ENCODE measurements at regions not wholly inside any gene's neighbourhood (a gene's known extent, or its start where the extent isn't known, plus 50 kb on each side); places are given as distances from the start of the nearest gene placed in this dataset.

- no peaks in the 10 kb centered on the region for H3K27me3 ChIP-seq (ENCODE audit: control insufficient read depth in 5 of 5, insufficient read depth in 4 of 5, low read length in 5 of 5)
- H3K9me3 ChIP-seq (ENCODE audit: control insufficient read depth in 5 of 5, low read length in 5 of 5): no peaks in the 10 kb centered on the region
- no peak overlapping the region for H3K27ac ChIP-seq (ENCODE audit: low read depth, low read length)
- no peak overlapping the region for H3K4me3 ChIP-seq (ENCODE audit: low read depth in 1 of 5, low read length in 5 of 5)
- no peak overlapping the region for H3K9ac ChIP-seq (ENCODE audit: low read length in 5 of 5)
- H3K36me3 ChIP-seq (ENCODE audit: control insufficient read depth in 5 of 5, insufficient read depth in 5 of 5, low read length in 5 of 5): no peaks in the 10 kb centered on the region
- no peaks in the 10 kb centered on the region for H3K4me1 ChIP-seq (ENCODE audit: control insufficient read depth in 5 of 5, insufficient read depth in 5 of 5, low read length in 5 of 5)
Observed at GRCh38 chr3:5270666-5271371, 83.3 kb downstream of the EDEM1 start.

- Histone ChIP-seq H3K4me3 (ENCODE audit: low read depth in 1 of 5, low read length in 5 of 5) (no peak overlapping the region), H3K9ac (ENCODE audit: low read length in 5 of 5) (no peak overlapping the region), H3K36me3 (ENCODE audit: control insufficient read depth in 5 of 5, insufficient read depth in 5 of 5, low read length in 5 of 5) (no peaks in the 10 kb centered on the region), H3K9me3 (ENCODE audit: control insufficient read depth in 5 of 5, low read length in 5 of 5) (no peaks in the 10 kb centered on the region), H3K27me3 (ENCODE audit: control insufficient read depth in 5 of 5, insufficient read depth in 4 of 5, low read length in 5 of 5) (no peaks in the 10 kb centered on the region), H3K4me1 (ENCODE audit: control insufficient read depth in 5 of 5, insufficient read depth in 5 of 5, low read length in 5 of 5) (no peaks in the 10 kb centered on the region), H3K27ac (ENCODE audit: low read depth, low read length) (no peak overlapping the region)
Observed at GRCh38 chr3:5271372-5271683, 83.8 kb downstream of the EDEM1 start.

DNA sequence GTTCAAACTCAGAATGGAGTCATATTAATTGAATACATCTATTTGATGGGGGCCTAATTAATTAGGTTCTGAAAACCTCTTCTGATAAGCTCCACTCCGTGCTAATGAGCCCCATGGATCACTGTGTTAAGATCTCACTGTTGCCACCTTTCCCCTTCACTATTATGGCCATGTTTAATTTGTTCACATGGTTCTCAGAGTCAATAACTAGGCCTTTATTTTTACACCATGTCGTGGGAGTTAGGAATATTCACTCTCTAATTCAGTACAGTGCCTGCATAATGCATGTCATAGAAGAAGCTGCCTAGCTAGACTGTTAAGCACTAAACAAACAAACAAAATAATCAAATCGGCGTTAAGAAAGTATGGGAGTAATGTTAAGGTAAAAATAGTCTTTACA, 84.9 kb downstream of the EDEM1 start:
- Histone ChIP-seq H3K36me3 (ENCODE audit: control insufficient read depth in 5 of 5, insufficient read depth in 5 of 5, low read length in 5 of 5) (no peaks in the 10 kb centered on the region), H3K9ac (ENCODE audit: low read length in 5 of 5) (no peak overlapping the region), H3K9me3 (ENCODE audit: control insufficient read depth in 5 of 5, low read length in 5 of 5) (no peaks in the 10 kb centered on the region), H3K4me3 (ENCODE audit: low read depth in 1 of 5, low read length in 5 of 5) (no peak overlapping the region), H3K27me3 (ENCODE audit: control insufficient read depth in 5 of 5, insufficient read depth in 4 of 5, low read length in 5 of 5) (no peaks in the 10 kb centered on the region), H3K27ac (ENCODE audit: low read depth, low read length) (no peak overlapping the region), H3K4me1 (ENCODE audit: control insufficient read depth in 5 of 5, insufficient read depth in 5 of 5, low read length in 5 of 5) (no peaks in the 10 kb centered on the region)

- Histone ChIP-seq H3K36me3 (ENCODE audit: control insufficient read depth in 5 of 5, insufficient read depth in 5 of 5, low read length in 5 of 5) (no peaks in the 10 kb centered on the region), H3K4me3 (ENCODE audit: low read depth in 1 of 5, low read length in 5 of 5) (no peak overlapping the region), H3K9ac (ENCODE audit: low read length in 5 of 5) (no peak overlapping the region), H3K4me1 (ENCODE audit: control insufficient read depth in 5 of 5, insufficient read depth in 5 of 5, low read length in 5 of 5) (no peaks in the 10 kb centered on the region), H3K27ac (ENCODE audit: low read depth, low read length) (no peak overlapping the region), H3K9me3 (ENCODE audit: control insufficient read depth in 5 of 5, low read length in 5 of 5) (peaks cover 0 to 5% (median 3%) of the 10 kb centered on the region in 5 donors), H3K27me3 (ENCODE audit: control insufficient read depth in 5 of 5, insufficient read depth in 4 of 5, low read length in 5 of 5) (no peaks in the 10 kb centered on the region)
Observed at GRCh38 chr3:5274091-5274490, 86.6 kb downstream of the EDEM1 start.

DNA sequence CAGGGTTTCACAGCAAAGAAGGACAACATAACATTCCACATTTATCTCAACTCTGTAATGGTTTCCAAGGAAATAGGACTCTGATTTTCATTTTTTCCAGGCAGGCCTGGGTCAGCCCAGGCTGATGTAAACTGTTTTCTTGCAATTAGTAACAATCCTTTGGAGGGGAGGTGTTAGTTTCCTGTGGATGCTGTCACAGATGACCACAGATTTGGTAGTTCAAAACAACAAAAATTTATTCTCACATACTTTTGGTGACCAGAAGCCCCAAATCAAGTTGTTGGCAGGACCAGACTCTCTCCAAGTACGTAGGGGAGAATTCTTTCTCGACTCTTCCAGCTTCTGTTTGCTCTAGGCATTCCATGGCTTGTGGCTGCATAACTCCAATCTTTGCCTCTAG, 88.0 kb downstream of the EDEM1 start:
- no peak overlapping the region for H3K27ac ChIP-seq (ENCODE audit: low read depth, low read length)
- H3K27me3 ChIP-seq (ENCODE audit: control insufficient read depth in 5 of 5, insufficient read depth in 4 of 5, low read length in 5 of 5): no peaks in the 10 kb centered on the region
- H3K4me1 ChIP-seq (ENCODE audit: control insufficient read depth in 5 of 5, insufficient read depth in 5 of 5, low read length in 5 of 5): no peaks in the 10 kb centered on the region
- no peaks in the 10 kb centered on the region for H3K36me3 ChIP-seq (ENCODE audit: control insufficient read depth in 5 of 5, insufficient read depth in 5 of 5, low read length in 5 of 5)
- H3K9me3 ChIP-seq (ENCODE audit: control insufficient read depth in 5 of 5, low read length in 5 of 5): peaks cover 3 to 15% (median 5%) of the 10 kb centered on the region in 5 donors
- H3K9ac ChIP-seq (ENCODE audit: low read length in 5 of 5): no peak overlapping the region
- no peak overlapping the region for H3K4me3 ChIP-seq (ENCODE audit: low read depth in 1 of 5, low read length in 5 of 5)

DNA sequence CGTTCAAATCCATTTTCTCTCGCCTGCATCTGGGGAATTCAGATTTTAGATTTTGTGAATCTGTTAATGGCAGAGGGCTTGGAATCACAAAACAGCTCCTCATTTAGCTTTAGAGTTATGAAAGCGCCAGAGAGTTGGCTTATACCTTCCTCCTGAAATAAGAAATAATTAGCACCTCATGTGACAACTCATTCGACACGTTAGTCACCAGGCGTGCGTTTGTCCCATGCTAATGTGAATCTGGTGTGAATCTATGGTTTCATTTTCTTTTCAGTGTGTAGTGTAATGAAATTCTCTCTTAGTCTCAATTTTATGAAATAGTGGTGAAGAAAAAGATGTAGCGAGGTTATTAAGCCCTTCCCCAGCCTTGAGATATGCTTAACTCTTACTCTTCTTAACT, 89.4 kb downstream of the EDEM1 start:
- Histone ChIP-seq H3K36me3 (ENCODE audit: control insufficient read depth in 5 of 5, insufficient read depth in 5 of 5, low read length in 5 of 5) (no peaks in the 10 kb centered on the region), H3K9ac (ENCODE audit: low read length in 5 of 5) (no peak overlapping the region), H3K27ac (ENCODE audit: low read depth, low read length) (no peak overlapping the region)

DNA sequence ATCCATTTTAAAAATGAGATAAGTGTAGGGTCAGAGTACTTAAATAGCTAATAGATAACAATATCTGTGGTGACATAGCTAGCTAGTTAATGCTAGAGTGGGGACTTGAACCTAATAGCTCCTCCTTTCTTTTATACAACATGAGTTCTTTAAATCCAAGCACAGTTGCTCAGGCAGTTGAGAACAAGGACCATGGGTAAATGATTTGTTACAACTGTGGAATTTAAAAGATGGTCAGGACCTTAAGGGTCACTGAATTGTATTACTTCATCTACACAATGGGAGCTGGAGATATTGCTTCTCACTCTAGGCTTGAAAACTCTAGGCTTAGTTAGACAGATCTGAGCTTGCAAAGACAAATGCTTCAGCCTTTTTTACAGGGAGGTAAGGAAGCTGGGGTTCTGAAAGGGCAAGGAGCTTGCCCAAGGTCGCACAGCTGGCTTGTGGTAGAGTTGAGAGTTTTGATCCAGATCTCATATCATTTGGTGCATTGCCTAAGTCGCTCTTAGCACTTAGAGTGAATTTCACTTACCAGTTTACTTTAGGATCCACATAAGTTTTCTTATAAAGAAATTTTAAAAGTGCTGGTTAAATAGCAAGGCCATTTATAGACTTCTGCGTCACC, 90.2 kb downstream of the EDEM1 start:
- Histone ChIP-seq H3K4me3 (ENCODE audit: low read depth in 1 of 5, low read length in 5 of 5) (no peak overlapping the region), H3K27me3 (ENCODE audit: control insufficient read depth in 5 of 5, insufficient read depth in 4 of 5, low read length in 5 of 5) (no peaks in the 10 kb centered on the region), H3K36me3 (ENCODE audit: control insufficient read depth in 5 of 5, insufficient read depth in 5 of 5, low read length in 5 of 5) (no peaks in the 10 kb centered on the region), H3K9me3 (ENCODE audit: control insufficient read depth in 5 of 5, low read length in 5 of 5) (peaks cover 3 to 24% (median 10%) of the 10 kb centered on the region in 5 donors), H3K4me1 (ENCODE audit: control insufficient read depth in 5 of 5, insufficient read depth in 5 of 5, low read length in 5 of 5) (no peaks in the 10 kb centered on the region), H3K9ac (ENCODE audit: low read length in 5 of 5) (no peak overlapping the region), H3K27ac (ENCODE audit: low read depth, low read length) (no peak overlapping the region)

More for the DNA sequence above, 89.4 kb downstream of the EDEM1 start:
- Histone ChIP-seq H3K4me3 (ENCODE audit: low read depth in 1 of 5, low read length in 5 of 5) (no peak overlapping the region), H3K4me1 (ENCODE audit: control insufficient read depth in 5 of 5, insufficient read depth in 5 of 5, low read length in 5 of 5) (no peaks in the 10 kb centered on the region), H3K27me3 (ENCODE audit: control insufficient read depth in 5 of 5, insufficient read depth in 4 of 5, low read length in 5 of 5) (no peaks in the 10 kb centered on the region), H3K9me3 (ENCODE audit: control insufficient read depth in 5 of 5, low read length in 5 of 5) (peaks cover 3 to 22% (median 10%) of the 10 kb centered on the region in 5 donors)

GRCh38 chr3:5278666-5279065, 91.2 kb downstream of the EDEM1 start:
- H3K4me3 ChIP-seq (ENCODE audit: low read depth in 1 of 5, low read length in 5 of 5): no peak overlapping the region
- H3K27me3 ChIP-seq (ENCODE audit: control insufficient read depth in 5 of 5, insufficient read depth in 4 of 5, low read length in 5 of 5): no peaks in the 10 kb centered on the region
- no peak overlapping the region for H3K9ac ChIP-seq (ENCODE audit: low read length in 5 of 5)
- H3K9me3 ChIP-seq (ENCODE audit: control insufficient read depth in 5 of 5, low read length in 5 of 5): peaks cover 3 to 24% (median 10%) of the 10 kb centered on the region in 5 donors
- H3K27ac ChIP-seq (ENCODE audit: low read depth, low read length): no peak overlapping the region
- H3K36me3 ChIP-seq (ENCODE audit: control insufficient read depth in 5 of 5, insufficient read depth in 5 of 5, low read length in 5 of 5): no peaks in the 10 kb centered on the region
- no peaks in the 10 kb centered on the region for H3K4me1 ChIP-seq (ENCODE audit: control insufficient read depth in 5 of 5, insufficient read depth in 5 of 5, low read length in 5 of 5)

DNA sequence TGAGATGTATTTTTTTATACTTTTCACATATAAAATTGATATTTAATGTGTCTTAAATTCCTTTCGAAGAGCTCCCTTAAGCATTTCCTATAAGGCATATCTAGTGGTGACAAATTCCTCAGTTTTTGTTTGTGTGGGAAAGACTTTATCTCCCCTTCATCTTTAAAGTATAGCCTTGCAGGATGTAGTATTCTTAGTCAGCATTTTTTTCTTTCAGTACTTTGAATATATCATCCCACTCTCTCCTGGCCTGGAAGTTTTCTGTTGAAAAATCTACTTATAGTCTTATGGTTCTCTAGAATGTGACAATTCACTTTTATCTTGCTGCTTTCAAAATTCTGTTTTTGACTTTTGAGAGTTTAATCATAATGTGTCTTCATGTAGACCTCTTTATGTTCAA, 95.2 kb downstream of the EDEM1 start:
- Histone ChIP-seq H3K4me3 (ENCODE audit: low read depth in 1 of 5, low read length in 5 of 5) (no peak overlapping the region), H3K27ac (ENCODE audit: low read depth, low read length) (no peak overlapping the region), H3K9ac (ENCODE audit: low read length in 5 of 5) (no peak overlapping the region), H3K4me1 (ENCODE audit: control insufficient read depth in 5 of 5, insufficient read depth in 5 of 5, low read length in 5 of 5) (no peaks in the 10 kb centered on the region), H3K9me3 (ENCODE audit: control insufficient read depth in 5 of 5, low read length in 5 of 5) (peaks cover 3 to 24% (median 10%) of the 10 kb centered on the region in 5 donors), H3K36me3 (ENCODE audit: control insufficient read depth in 5 of 5, insufficient read depth in 5 of 5, low read length in 5 of 5) (no peaks in the 10 kb centered on the region), H3K27me3 (ENCODE audit: control insufficient read depth in 5 of 5, insufficient read depth in 4 of 5, low read length in 5 of 5) (no peaks in the 10 kb centered on the region)

DNA sequence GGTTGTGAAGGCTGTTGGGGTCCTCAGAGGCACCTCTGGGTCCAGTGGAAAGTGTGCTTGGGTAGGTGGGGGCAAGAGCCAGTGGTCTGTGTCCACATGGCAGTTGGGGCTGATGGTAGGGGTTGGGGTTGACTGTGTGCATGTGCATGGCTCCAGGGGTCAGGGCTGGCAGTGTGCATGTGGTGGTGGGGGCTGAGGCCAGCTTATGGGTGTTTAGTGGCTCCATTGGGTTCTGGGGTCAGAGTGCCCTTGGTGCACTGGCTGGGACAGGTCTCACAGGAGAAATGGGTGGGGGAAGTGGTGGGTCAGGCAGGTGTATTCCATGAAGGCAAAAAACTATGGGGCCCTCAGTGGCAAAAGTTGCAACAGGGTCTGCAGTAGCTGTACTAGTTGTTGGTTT, 97.9 kb downstream of the EDEM1 start:
- Histone ChIP-seq H3K9ac (ENCODE audit: low read length in 5 of 5) (no peak overlapping the region), H3K27me3 (ENCODE audit: control insufficient read depth in 5 of 5, insufficient read depth in 4 of 5, low read length in 5 of 5) (no peaks in the 10 kb centered on the region), H3K9me3 (ENCODE audit: control insufficient read depth in 5 of 5, low read length in 5 of 5) (peaks cover 0 to 14% (median 3%) of the 10 kb centered on the region in 5 donors), H3K4me1 (ENCODE audit: control insufficient read depth in 5 of 5, insufficient read depth in 5 of 5, low read length in 5 of 5) (no peaks in the 10 kb centered on the region), H3K4me3 (ENCODE audit: low read depth in 1 of 5, low read length in 5 of 5) (no peak overlapping the region), H3K36me3 (ENCODE audit: control insufficient read depth in 5 of 5, insufficient read depth in 5 of 5, low read length in 5 of 5) (no peaks in the 10 kb centered on the region), H3K27ac (ENCODE audit: low read depth, low read length) (no peak overlapping the region)
